Smooth muscle cell (in vitro differentiated cells): ENCODE measurements at regions not wholly inside any gene's neighbourhood (a gene's known extent, or its start where the extent isn't known, plus 50 kb on each side); places are given as distances from the start of the nearest gene placed in this dataset.

Source experiments
- DNase-seq: peaks from one replicate; lab custom pipeline; 2025; ENCODE audit not compliant: unreplicated experiment; lab: John Stamatoyannopoulos, UW
- H2AFZ ChIP-seq: fragments of 200-600 bp; sonication (generic); 2 replicates; pipeline ENCODE4 v1.6.0; 2016; ENCODE audit warnings: antibody characterized with exemption, low read depth, mild to moderate bottlenecking
- H3F3A ChIP-seq: fragments of 200-600 bp; sonication (generic); 2 replicates; pipeline ENCODE4 v1.6.0; 2017; ENCODE audit warnings: antibody characterized with exemption, low read depth
- H3K27ac ChIP-seq: fragments of 200-600 bp; sonication (generic); 2 replicates; pipeline ENCODE4 v1.5.1; 2016; ENCODE audit warnings: low read depth, mild to moderate bottlenecking
- H3K27me3 ChIP-seq: fragments of 200-600 bp; sonication (generic); 2 replicates; pipeline ENCODE4 v1.6.1; 2016; ENCODE audit warnings: low read depth, mild to moderate bottlenecking
- H3K36me3 ChIP-seq: fragments of 200-600 bp; sonication (generic); 2 replicates; pipeline ENCODE4 v1.5.1; 2016; ENCODE audit warnings: low read depth
- H3K4me1 ChIP-seq: fragments of 200-600 bp; sonication (generic); 2 replicates; pipeline ENCODE4 v1.5.1; 2016; ENCODE audit warnings: low read depth
- H3K4me2 ChIP-seq: fragments of 200-600 bp; sonication (generic); 2 replicates; pipeline ENCODE4 v1.6.0; 2016; ENCODE audit warnings: mild to moderate bottlenecking
- H3K4me3 ChIP-seq: fragments of 200-600 bp; sonication (generic); 2 replicates; pipeline ENCODE4 v1.5.1; 2016; ENCODE audit warnings: mild to moderate bottlenecking
- H3K79me2 ChIP-seq: fragments of 200-600 bp; sonication (generic); 2 replicates; pipeline ENCODE4 v1.6.0; 2016; ENCODE audit warnings: low read depth, mild to moderate bottlenecking
- H3K9ac ChIP-seq: fragments of 200-600 bp; sonication (generic); 2 replicates; pipeline ENCODE4 v1.6.0; 2016; ENCODE audit warnings: low read depth
- H3K9me3 ChIP-seq: fragments of 200-600 bp; sonication (generic); replicated peaks from 2 replicates; pipeline ENCODE4 v1.5.1; 2016; ENCODE audit warnings: low read depth
- H4K20me1 ChIP-seq: fragments of 200-600 bp; sonication (generic); 2 replicates; pipeline ENCODE4 v1.6.0; 2016; ENCODE audit warnings: low read depth
- WGBS: methylation state at CpG from one replicate; pipeline ENCODE4 v1.1.7; 2016; ENCODE audit warnings: low lambda C conversion rate; 5-methylcytosine and 5-hydroxymethylcytosine counted together
- TF ChIP-seq, protein P1 (sequence below): fragments of 200-600 bp; sonication (generic); IDR thresholded peaks from 2 replicates; pipeline ENCODE4 v1.5.1; 2017; ENCODE audit warnings: borderline replicate concordance, mild to moderate bottlenecking, antibody characterized with exemption; ENCODE audit not compliant: insufficient read depth, poor library complexity, severe bottlenecking

DNA sequence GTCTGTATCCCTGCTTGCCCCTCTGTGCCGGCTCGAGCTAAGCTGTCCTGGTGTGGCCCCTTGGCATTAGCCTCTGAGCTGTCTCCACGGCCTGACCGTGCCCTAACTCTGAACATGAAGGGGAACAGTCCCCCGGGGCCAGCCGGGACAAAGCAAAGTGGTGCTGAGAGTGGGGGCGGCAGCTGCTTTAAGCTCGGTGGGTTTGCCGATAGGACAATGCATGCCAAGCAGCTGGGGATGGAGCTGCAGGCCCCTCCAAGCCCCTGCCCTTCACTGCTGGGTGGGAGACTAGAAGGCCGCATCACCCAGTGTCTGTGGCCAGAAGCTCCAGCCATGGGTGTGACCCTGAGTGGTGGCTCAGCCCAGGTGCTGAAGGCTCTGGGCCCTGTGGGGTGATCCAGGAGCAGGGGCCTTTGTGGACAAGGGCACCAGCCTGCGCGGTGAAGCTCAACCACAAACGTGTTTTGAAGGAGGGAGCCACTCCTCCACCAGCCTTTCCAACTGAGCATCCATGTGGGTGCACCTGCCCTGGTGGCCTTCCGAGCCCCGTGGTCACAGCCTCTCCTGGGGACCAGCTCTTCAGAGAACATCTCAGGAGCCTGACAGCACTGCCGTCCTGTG lies 242.5 kb downstream of the ERMARD start:
- Histone ChIP-seq H3K4me1 (no peaks in the 10 kb centered on the region), H3F3A (no peaks in the 10 kb centered on the region), H3K36me3 (no peaks in the 10 kb centered on the region), H3K4me3 (no peak overlapping the region), H3K9me3 (no peaks in the 10 kb centered on the region), H3K4me2 (no peak overlapping the region), H4K20me1 (no peaks in the 10 kb centered on the region), H3K27ac (no peak overlapping the region), H2AFZ (no peak overlapping the region), H3K79me2 (no peaks in the 10 kb centered on the region), H3K9ac (no peak overlapping the region), H3K27me3 (no peaks in the 10 kb centered on the region)
- no peak for DNase-seq
- WGBS, result 92% methylated on average over 16 of the region's 16 CpGs
- TF ChIP-seq, protein P1, sequence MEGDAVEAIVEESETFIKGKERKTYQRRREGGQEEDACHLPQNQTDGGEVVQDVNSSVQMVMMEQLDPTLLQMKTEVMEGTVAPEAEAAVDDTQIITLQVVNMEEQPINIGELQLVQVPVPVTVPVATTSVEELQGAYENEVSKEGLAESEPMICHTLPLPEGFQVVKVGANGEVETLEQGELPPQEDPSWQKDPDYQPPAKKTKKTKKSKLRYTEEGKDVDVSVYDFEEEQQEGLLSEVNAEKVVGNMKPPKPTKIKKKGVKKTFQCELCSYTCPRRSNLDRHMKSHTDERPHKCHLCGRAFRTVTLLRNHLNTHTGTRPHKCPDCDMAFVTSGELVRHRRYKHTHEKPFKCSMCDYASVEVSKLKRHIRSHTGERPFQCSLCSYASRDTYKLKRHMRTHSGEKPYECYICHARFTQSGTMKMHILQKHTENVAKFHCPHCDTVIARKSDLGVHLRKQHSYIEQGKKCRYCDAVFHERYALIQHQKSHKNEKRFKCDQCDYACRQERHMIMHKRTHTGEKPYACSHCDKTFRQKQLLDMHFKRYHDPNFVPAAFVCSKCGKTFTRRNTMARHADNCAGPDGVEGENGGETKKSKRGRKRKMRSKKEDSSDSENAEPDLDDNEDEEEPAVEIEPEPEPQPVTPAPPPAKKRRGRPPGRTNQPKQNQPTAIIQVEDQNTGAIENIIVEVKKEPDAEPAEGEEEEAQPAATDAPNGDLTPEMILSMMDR, result no peak

GRCh38 chr6:169991913-169992312 lies 240.5 kb downstream of the ERMARD start:
- no peak for DNase-seq
- Histone ChIP-seq H4K20me1 (no peaks in the 10 kb centered on the region), H3K4me3 (no peak overlapping the region), H3K79me2 (no peaks in the 10 kb centered on the region), H3K4me2 (no peak overlapping the region), H2AFZ (no peak overlapping the region), H3K27ac (no peak overlapping the region), H3K36me3 (no peaks in the 10 kb centered on the region), H3K9me3 (no peaks in the 10 kb centered on the region), H3F3A (no peaks in the 10 kb centered on the region), H3K9ac (no peak overlapping the region), H3K4me1 (no peaks in the 10 kb centered on the region), H3K27me3 (no peaks in the 10 kb centered on the region)
- WGBS, result 96% methylated on average over 8 of the region's 8 CpGs
- TF ChIP-seq, protein P1, result no peak

DNA sequence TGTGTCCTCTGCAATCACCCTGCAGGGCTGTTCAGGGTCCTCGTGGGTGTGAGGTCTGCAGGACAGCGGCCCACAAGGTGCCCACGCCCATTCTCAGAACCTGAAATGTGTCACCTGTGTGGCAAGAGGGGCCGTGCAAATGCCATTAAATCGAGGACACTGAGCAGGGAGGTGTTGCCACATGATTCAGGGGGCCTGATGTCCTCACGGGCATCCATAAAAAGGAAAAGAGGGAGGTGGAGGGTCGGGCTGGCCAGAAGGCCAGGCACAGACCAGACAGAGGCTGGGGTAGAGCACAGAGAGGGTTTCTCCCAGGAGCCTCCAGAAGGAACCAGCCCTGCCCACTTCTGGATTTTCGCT lies 239.6 kb downstream of the ERMARD start:
- H3K4me1 ChIP-seq, result no peaks in the 10 kb centered on the region
- H2AFZ ChIP-seq, result no peak overlapping the region
- no peaks in the 10 kb centered on the region for H3F3A ChIP-seq
- H4K20me1 ChIP-seq, result no peaks in the 10 kb centered on the region
- H3K27ac ChIP-seq, result no peak overlapping the region
- H3K4me3 ChIP-seq, result no peak overlapping the region
- H3K9me3 ChIP-seq, result no peaks in the 10 kb centered on the region
- H3K9ac ChIP-seq, result no peak overlapping the region
- no peaks in the 10 kb centered on the region for H3K27me3 ChIP-seq
- H3K4me2 ChIP-seq, result no peak overlapping the region
- 91% methylated on average over 8 of the region's 8 CpGs for WGBS
- no peaks in the 10 kb centered on the region for H3K36me3 ChIP-seq
- TF ChIP-seq, protein P1, result no peak
- DNase-seq, result no peak
- H3K79me2 ChIP-seq, result no peaks in the 10 kb centered on the region
